MM.1S (cell line): ENCODE measurements at regions not wholly inside any gene's neighbourhood (a gene's known extent, or its start where the extent isn't known, plus 50 kb on each side); places are given as distances from the start of the nearest gene placed in this dataset.

Experiments
- DNase-seq: peaks from one replicate; pipeline ENCODE4 v3.0.0-alpha.2; 2015
- H2AFZ ChIP-seq: fragments of 300-600 bp; sonication (generic); 2 replicates; pipeline ENCODE4 v1.6.0; 2016; ENCODE audit warnings: antibody characterized with exemption, low read length
- H3F3A ChIP-seq: fragments of 300-600 bp; sonication (generic); 2 replicates; pipeline ENCODE4 v1.6.1; 2016; ENCODE audit warnings: mild to moderate bottlenecking, antibody characterized with exemption, low read length, moderate library complexity, mixed read lengths; ENCODE audit not compliant: insufficient read depth
- H3K27ac ChIP-seq: fragments of 300-600 bp; sonication (generic); 2 replicates; pipeline ENCODE4 v1.5.1; 2016; ENCODE audit warnings: mild to moderate bottlenecking, low read length
- H3K27me3 ChIP-seq: fragments of 300-600 bp; sonication (generic); replicated peaks from 2 replicates; pipeline ENCODE4 v1.6.0; 2016; ENCODE audit warnings: low read length; ENCODE audit not compliant: insufficient read depth
- H3K36me3 ChIP-seq: fragments of 300-600 bp; sonication (generic); replicated peaks from 2 replicates; pipeline ENCODE4 v1.6.1; 2016; ENCODE audit warnings: mild to moderate bottlenecking, low read length, mixed read lengths; ENCODE audit not compliant: insufficient read depth
- H3K4me1 ChIP-seq: fragments of 300-600 bp; sonication (generic); 2 replicates; pipeline ENCODE4 v1.6.1; 2016; ENCODE audit warnings: low read length, mixed read lengths
- H3K4me2 ChIP-seq: fragments of 300-600 bp; sonication (generic); 2 replicates; pipeline ENCODE4 v1.6.0; 2016; ENCODE audit warnings: low read depth, low read length
- H3K4me3 ChIP-seq: fragments of 300-600 bp; sonication (generic); 2 replicates; pipeline ENCODE4 v1.5.1; 2016; ENCODE audit warnings: low read length, mixed read lengths
- H3K79me2 ChIP-seq: fragments of 300-600 bp; sonication (generic); 2 replicates; pipeline ENCODE4 v1.6.1; 2016; ENCODE audit warnings: mixed run types, low read length, mixed read lengths
- H3K9ac ChIP-seq: fragments of 300-600 bp; sonication (generic); 2 replicates; pipeline ENCODE4 v1.6.1; 2016; ENCODE audit warnings: low read length, mixed read lengths
- H3K9me2 ChIP-seq: fragments of 300-600 bp; sonication (generic); replicated peaks from 2 replicates; pipeline ENCODE4 v1.6.1; 2016; ENCODE audit warnings: mild to moderate bottlenecking, low read length, mixed read lengths; ENCODE audit not compliant: insufficient read depth
- H3K9me3 ChIP-seq: fragments of 300-600 bp; sonication (generic); replicated peaks from 2 replicates; pipeline ENCODE4 v1.6.1; 2016; ENCODE audit warnings: mild to moderate bottlenecking, low read length, mixed read lengths; ENCODE audit not compliant: insufficient read depth
- H4K20me1 ChIP-seq: fragments of 300-600 bp; sonication (generic); 2 replicates; pipeline ENCODE4 v1.6.1; 2016; ENCODE audit warnings: mild to moderate bottlenecking, low read length, moderate library complexity, mixed read lengths; ENCODE audit not compliant: insufficient read depth
- CTCF ChIP-seq: fragments of 300-600 bp; sonication (generic); IDR thresholded peaks from 2 replicates; pipeline ENCODE4 v1.5.1; 2016; ENCODE audit warnings: antibody characterized with exemption, low read length, mixed read lengths
- EZH2 ChIP-seq: fragments of 300-600 bp; sonication (generic); optimal IDR thresholded peaks from 2 replicates; pipeline ENCODE3; 2017; ENCODE audit warnings: low read depth, mild to moderate bottlenecking, antibody characterized with exemption, low read length, mixed read lengths
- EZH2phosphoT487 ChIP-seq: fragments of 300-600 bp; sonication (generic); IDR thresholded peaks from 2 replicates; pipeline ENCODE4 v1.6.1; 2018; ENCODE audit warnings: antibody characterized with exemption, low read length

- H3K9me3 ChIP-seq = no peaks in the 10 kb centered on the region
- H3K9ac ChIP-seq = no peak overlapping the region
- H3K4me2 ChIP-seq = no peak overlapping the region
- no peaks in the 10 kb centered on the region for H3K27me3 ChIP-seq
- DNase-seq = no peak
- H2AFZ ChIP-seq = no peak overlapping the region
- no peaks in the 10 kb centered on the region for H3K4me1 ChIP-seq
- no peaks in the 10 kb centered on the region for H3K79me2 ChIP-seq
- H3K36me3 ChIP-seq = no peaks in the 10 kb centered on the region
- H3F3A ChIP-seq = no peaks in the 10 kb centered on the region
- no peak overlapping the region for H3K27ac ChIP-seq
- TF ChIP-seq CTCF (no peak), EZH2 (no peak), EZH2phosphoT487 (no peak)
- no peak overlapping the region for H3K4me3 ChIP-seq
- no peaks in the 10 kb centered on the region for H4K20me1 ChIP-seq
- no peaks in the 10 kb centered on the region for H3K9me2 ChIP-seq
These were observed 126.6 kb upstream of the BET1 start for GRCh38 chr7:94130716-94131115.

- no peaks in the 10 kb centered on the region for H3K4me1 ChIP-seq
- H3K79me2 ChIP-seq = no peaks in the 10 kb centered on the region
- H3K36me3 ChIP-seq = no peaks in the 10 kb centered on the region
- no peak overlapping the region for H3K27ac ChIP-seq
- TF ChIP-seq EZH2phosphoT487 (no peak), CTCF (no peak), EZH2 (no peak)
- H2AFZ ChIP-seq = no peak overlapping the region
- no peaks in the 10 kb centered on the region for H4K20me1 ChIP-seq
- H3K9ac ChIP-seq = no peak overlapping the region
- no peaks in the 10 kb centered on the region for H3K27me3 ChIP-seq
- H3K4me3 ChIP-seq = no peak overlapping the region
- no peaks in the 10 kb centered on the region for H3K9me2 ChIP-seq
- no peaks in the 10 kb centered on the region for H3F3A ChIP-seq
- DNase-seq = peak; percentile 22
- no peaks in the 10 kb centered on the region for H3K9me3 ChIP-seq
- H3K4me2 ChIP-seq = no peak overlapping the region
These were observed 129.3 kb upstream of the BET1 start for GRCh38 chr7:94133460-94133859.

GRCh38 chr7:94135180-94135579, 131.0 kb upstream of the BET1 start:
- no peaks in the 10 kb centered on the region for H3K27me3 ChIP-seq
- H3K4me2 ChIP-seq = no peak overlapping the region
- no peak for DNase-seq
- no peaks in the 10 kb centered on the region for H3K9me2 ChIP-seq
- H2AFZ ChIP-seq = no peak overlapping the region
- no peaks in the 10 kb centered on the region for H3K4me1 ChIP-seq
- no peaks in the 10 kb centered on the region for H3F3A ChIP-seq
- no peak overlapping the region for H3K9ac ChIP-seq
- H3K27ac ChIP-seq = no peak overlapping the region
- no peaks in the 10 kb centered on the region for H4K20me1 ChIP-seq
- no peaks in the 10 kb centered on the region for H3K36me3 ChIP-seq
- H3K9me3 ChIP-seq = no peaks in the 10 kb centered on the region
- no peaks in the 10 kb centered on the region for H3K79me2 ChIP-seq
- no peak overlapping the region for H3K4me3 ChIP-seq
- TF ChIP-seq EZH2phosphoT487 (no peak), CTCF (no peak), EZH2 (no peak)

- Histone ChIP-seq H3F3A (no peaks in the 10 kb centered on the region), H4K20me1 (no peaks in the 10 kb centered on the region), H3K9ac (no peak overlapping the region)
These were observed 138.1 kb upstream of the BET1 start for GRCh38 chr7:94142281-94142680.

More at GRCh38 chr7:94142281-94142680, 138.1 kb upstream of the BET1 start:
- Histone ChIP-seq H3K4me2 (no peak overlapping the region), H3K79me2 (no peaks in the 10 kb centered on the region), H2AFZ (no peak overlapping the region), H3K9me3 (no peaks in the 10 kb centered on the region), H3K4me1 (no peaks in the 10 kb centered on the region), H3K36me3 (no peaks in the 10 kb centered on the region), H3K27me3 (no peaks in the 10 kb centered on the region), H3K4me3 (no peak overlapping the region), H3K27ac (no peak overlapping the region), H3K9me2 (no peaks in the 10 kb centered on the region)
- no peak for DNase-seq
- no peak for TF ChIP-seq EZH2
- no peak for TF ChIP-seq EZH2phosphoT487
- TF ChIP-seq CTCF = no peak
